ENCODE measurements at regions not wholly inside any gene's neighbourhood (a gene's known extent, or its start where the extent isn't known, plus 50 kb on each side); places are given as distances from the start of the nearest gene placed in this dataset.

- 57% methylated on average over 5 of the region's 5 CpGs for WGBS
- H3K4me3 ChIP-seq (ENCODE audit: low read depth in 1 of 3, low read length in 3 of 3): no peak overlapping the region
- H3K9ac ChIP-seq (ENCODE audit: low read depth in 1 of 2, low read length in 2 of 2): no peak overlapping the region
Observed at GRCh38 chr4:46445710-46446314, 55.9 kb upstream of the GABRA2 start.

GRCh38 chr4:46444318-46445000, 54.5 kb upstream of the GABRA2 start:
- DNase-seq (ENCODE audit: low spot score): no peak
- no peak overlapping the region for H3K4me3 ChIP-seq (ENCODE audit: low read depth in 1 of 3, low read length in 3 of 3)
- 70% methylated on average over 5 of the region's 5 CpGs for WGBS
- no peak for TF ChIP-seq REST (IDR thresholded peaks at IDR 0.05)
- TF ChIP-seq FOXA2 (IDR thresholded peaks at IDR 0.05): no peak
- TF ChIP-seq SP1 (IDR thresholded peaks at IDR 0.05): no peak
- TF ChIP-seq TAF1 (conservative IDR thresholded peaks at IDR 0.05): no peak
- TF ChIP-seq FOXA1 (IDR thresholded peaks at IDR 0.05): no peak
- no peak overlapping the region for H3K9ac ChIP-seq (ENCODE audit: low read depth in 1 of 2, low read length in 2 of 2)
- H3K9me3 ChIP-seq (ENCODE audit: control insufficient read depth in 4 of 4, low read length in 3 of 4): no peaks in the 10 kb centered on the region
- no peaks in the 10 kb centered on the region for H3K36me3 ChIP-seq (ENCODE audit: control insufficient read depth in 4 of 4, insufficient read depth in 3 of 4, low read depth in 1 of 4, low read length in 3 of 4)
- H3K27ac ChIP-seq (ENCODE audit: low read depth in 1 of 2, low read length in 2 of 2): no peak overlapping the region
- no peaks in the 10 kb centered on the region for H3K27me3 ChIP-seq (ENCODE audit: control insufficient read depth in 4 of 4, insufficient read depth in 4 of 4, low read length in 3 of 4)
- no peaks in the 10 kb centered on the region for H3K4me1 ChIP-seq (ENCODE audit: control insufficient read depth in 4 of 4, insufficient read depth in 4 of 4, low read length in 3 of 4)

More at GRCh38 chr4:46445710-46446314, 55.9 kb upstream of the GABRA2 start:
- no peak for DNase-seq (ENCODE audit: low spot score)
- no peaks in the 10 kb centered on the region for H3K4me1 ChIP-seq (ENCODE audit: control insufficient read depth in 4 of 4, insufficient read depth in 4 of 4, low read length in 3 of 4)
- H3K27ac ChIP-seq (ENCODE audit: low read depth in 1 of 2, low read length in 2 of 2): no peak overlapping the region
- H3K27me3 ChIP-seq (ENCODE audit: control insufficient read depth in 4 of 4, insufficient read depth in 4 of 4, low read length in 3 of 4): no peaks in the 10 kb centered on the region
- H3K36me3 ChIP-seq (ENCODE audit: control insufficient read depth in 4 of 4, insufficient read depth in 3 of 4, low read depth in 1 of 4, low read length in 3 of 4): no peaks in the 10 kb centered on the region
- TF ChIP-seq RXRA (IDR thresholded peaks at IDR 0.05): no peak
- peak in 1 of 2 donors; percentile 15 for TF ChIP-seq JUND (IDR thresholded peaks at IDR 0.05)
- no peaks in the 10 kb centered on the region for H3K9me3 ChIP-seq (ENCODE audit: control insufficient read depth in 4 of 4, low read length in 3 of 4)

- WGBS: 60% methylated on average over 2 of the region's 2 CpGs
- DNase-seq (ENCODE audit: low spot score): no peak
- no peak overlapping the region for H3K4me3 ChIP-seq (ENCODE audit: low read depth in 1 of 3, low read length in 3 of 3)
- H3K9ac ChIP-seq (ENCODE audit: low read depth in 1 of 2, low read length in 2 of 2): no peak overlapping the region
- H3K36me3 ChIP-seq (ENCODE audit: control insufficient read depth in 4 of 4, insufficient read depth in 3 of 4, low read depth in 1 of 4, low read length in 3 of 4): no peaks in the 10 kb centered on the region
- no peaks in the 10 kb centered on the region for H3K4me1 ChIP-seq (ENCODE audit: control insufficient read depth in 4 of 4, insufficient read depth in 4 of 4, low read length in 3 of 4)
- no peaks in the 10 kb centered on the region for H3K9me3 ChIP-seq (ENCODE audit: control insufficient read depth in 4 of 4, low read length in 3 of 4)
- no peak overlapping the region for H3K27ac ChIP-seq (ENCODE audit: low read depth in 1 of 2, low read length in 2 of 2)
- no peaks in the 10 kb centered on the region for H3K27me3 ChIP-seq (ENCODE audit: control insufficient read depth in 4 of 4, insufficient read depth in 4 of 4, low read length in 3 of 4)
- TF ChIP-seq FOXA1 (IDR thresholded peaks at IDR 0.05) (no peak), HNF4A (conservative IDR thresholded peaks at IDR 0.05) (no peak), YY1 (IDR thresholded peaks at IDR 0.05) (no peak), FOXA2 (IDR thresholded peaks at IDR 0.05) (no peak), JUND (IDR thresholded peaks at IDR 0.05) (no peak), RXRA (IDR thresholded peaks at IDR 0.05) (no peak), ZBTB33 (IDR thresholded peaks at IDR 0.05) (no peak), SP1 (IDR thresholded peaks at IDR 0.05) (no peak), MAX (IDR thresholded peaks at IDR 0.05) (no peak), GABPA (IDR thresholded peaks at IDR 0.05 in 1 of 2, conservative IDR thresholded peaks at IDR 0.05 in 1 of 2) (no peak), HNF4G (IDR thresholded peaks at IDR 0.05) (no peak), REST (IDR thresholded peaks at IDR 0.05) (no peak), NR2F2 (IDR thresholded peaks at IDR 0.05) (no peak)
- TF ChIP-seq, protein P1, sequence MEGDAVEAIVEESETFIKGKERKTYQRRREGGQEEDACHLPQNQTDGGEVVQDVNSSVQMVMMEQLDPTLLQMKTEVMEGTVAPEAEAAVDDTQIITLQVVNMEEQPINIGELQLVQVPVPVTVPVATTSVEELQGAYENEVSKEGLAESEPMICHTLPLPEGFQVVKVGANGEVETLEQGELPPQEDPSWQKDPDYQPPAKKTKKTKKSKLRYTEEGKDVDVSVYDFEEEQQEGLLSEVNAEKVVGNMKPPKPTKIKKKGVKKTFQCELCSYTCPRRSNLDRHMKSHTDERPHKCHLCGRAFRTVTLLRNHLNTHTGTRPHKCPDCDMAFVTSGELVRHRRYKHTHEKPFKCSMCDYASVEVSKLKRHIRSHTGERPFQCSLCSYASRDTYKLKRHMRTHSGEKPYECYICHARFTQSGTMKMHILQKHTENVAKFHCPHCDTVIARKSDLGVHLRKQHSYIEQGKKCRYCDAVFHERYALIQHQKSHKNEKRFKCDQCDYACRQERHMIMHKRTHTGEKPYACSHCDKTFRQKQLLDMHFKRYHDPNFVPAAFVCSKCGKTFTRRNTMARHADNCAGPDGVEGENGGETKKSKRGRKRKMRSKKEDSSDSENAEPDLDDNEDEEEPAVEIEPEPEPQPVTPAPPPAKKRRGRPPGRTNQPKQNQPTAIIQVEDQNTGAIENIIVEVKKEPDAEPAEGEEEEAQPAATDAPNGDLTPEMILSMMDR (IDR thresholded peaks at IDR 0.05; ENCODE audit: low read depth, low read length, missing input control): no peak
Observed at GRCh38 chr4:46442963-46443362, 53.0 kb upstream of the GABRA2 start.
